Testis (tissue), 2 donors: ENCODE measurements at regions not wholly inside any gene's neighbourhood (a gene's known extent, or its start where the extent isn't known, plus 50 kb on each side); places are given as distances from the start of the nearest gene placed in this dataset.

Source experiments
- DNase-seq: peaks from one replicate; pipeline ENCODE4 v3.0.0-alpha.2; 2019
- H3K27ac ChIP-seq, 2 donors: fragments of 200-600 bp; sonication (generic); one replicate each; pipeline ENCODE4 v1.5.1; 2019
- H3K27me3 ChIP-seq: fragments of 200-600 bp; sonication (generic); one replicate; pipeline ENCODE4 v1.5.1; 2019
- H3K36me3 ChIP-seq: fragments of 200-600 bp; sonication (generic); one replicate; pipeline ENCODE4 v1.5.1; 2017; ENCODE audit warnings: low read depth; ENCODE audit errors: missing control alignments
- H3K4me1 ChIP-seq: fragments of 200-600 bp; sonication (generic); one replicate; pipeline ENCODE4 v1.5.1; 2019
- H3K4me3 ChIP-seq, 2 donors: fragments of 200-600 bp; sonication (generic); one replicate each; pipeline ENCODE4 v1.5.1; 2017 to 2019
- H3K9me3 ChIP-seq: fragments of 200-600 bp; sonication (generic); one replicate; pipeline ENCODE4 v1.5.1; 2017
- POLR2A ChIP-seq: fragments of 450-650 bp; IDR thresholded peaks from one replicate; pipeline ENCODE4 v1.6.1; 2017; ENCODE audit warnings: antibody characterized with exemption, mild to moderate bottlenecking, moderate library complexity
- WGBS, 2 donors: methylation state at CpG; one replicate each; pipeline ENCODE4 v1.1.5; 2018; 5-methylcytosine and 5-hydroxymethylcytosine counted together
- intact Hi-C: fragments of 100-400 bp; cut with DNase I; formaldehyde crosslinking; loops from one replicate; pipeline ENCODE4 v1.15.1; 2023; ENCODE audit warnings: low total_unique reads
- TF ChIP-seq, protein P1 (sequence below), 3 experiments: fragments of 450-650 bp in 2 of 3; fragments of 200-600 bp in 1 of 3; sonication (generic) in 1 of 3; IDR thresholded peaks; one replicate each; pipeline ENCODE4 v1.5.1; 2016 to 2019; ENCODE audit warnings: antibody characterized with exemption in 3 of 3, mild to moderate bottlenecking in 2 of 3, moderate library complexity in 1 of 3

DNA sequence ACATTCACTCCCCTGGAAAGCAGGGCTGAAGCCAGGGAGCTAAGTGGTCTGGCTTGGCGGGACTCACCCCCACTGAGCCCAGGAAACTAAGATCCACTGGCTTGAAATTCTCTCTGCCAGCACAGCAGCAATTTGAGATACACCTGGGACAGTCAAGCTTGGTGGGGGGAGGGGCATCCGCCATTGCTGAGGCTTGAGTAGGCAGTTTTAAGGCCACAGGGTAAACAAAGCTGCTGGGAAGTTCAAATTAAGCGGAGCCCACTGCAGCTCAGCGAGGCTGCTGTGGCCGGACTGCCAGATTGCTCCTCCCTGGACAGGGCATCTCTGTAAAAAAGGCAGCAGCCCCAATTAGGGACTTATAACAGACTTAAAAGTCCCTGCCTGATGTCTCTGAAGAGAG, 108.2 kb upstream of the FAM13C start:
- TF ChIP-seq, protein P1, sequence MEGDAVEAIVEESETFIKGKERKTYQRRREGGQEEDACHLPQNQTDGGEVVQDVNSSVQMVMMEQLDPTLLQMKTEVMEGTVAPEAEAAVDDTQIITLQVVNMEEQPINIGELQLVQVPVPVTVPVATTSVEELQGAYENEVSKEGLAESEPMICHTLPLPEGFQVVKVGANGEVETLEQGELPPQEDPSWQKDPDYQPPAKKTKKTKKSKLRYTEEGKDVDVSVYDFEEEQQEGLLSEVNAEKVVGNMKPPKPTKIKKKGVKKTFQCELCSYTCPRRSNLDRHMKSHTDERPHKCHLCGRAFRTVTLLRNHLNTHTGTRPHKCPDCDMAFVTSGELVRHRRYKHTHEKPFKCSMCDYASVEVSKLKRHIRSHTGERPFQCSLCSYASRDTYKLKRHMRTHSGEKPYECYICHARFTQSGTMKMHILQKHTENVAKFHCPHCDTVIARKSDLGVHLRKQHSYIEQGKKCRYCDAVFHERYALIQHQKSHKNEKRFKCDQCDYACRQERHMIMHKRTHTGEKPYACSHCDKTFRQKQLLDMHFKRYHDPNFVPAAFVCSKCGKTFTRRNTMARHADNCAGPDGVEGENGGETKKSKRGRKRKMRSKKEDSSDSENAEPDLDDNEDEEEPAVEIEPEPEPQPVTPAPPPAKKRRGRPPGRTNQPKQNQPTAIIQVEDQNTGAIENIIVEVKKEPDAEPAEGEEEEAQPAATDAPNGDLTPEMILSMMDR (IDR thresholded peaks at IDR 0.05): no peak
- TF ChIP-seq POLR2A: no peak
- Histone ChIP-seq H3K4me1 (no peaks in the 10 kb centered on the region), H3K27ac (no peak overlapping the region), H3K9me3 (no peaks in the 10 kb centered on the region), H3K4me3 (peak overlapping the region in 1 of 2 donors; percentile 31), H3K36me3 (no peaks in the 10 kb centered on the region), H3K27me3 (no peaks in the 10 kb centered on the region)
- no peak for DNase-seq
- 60 to 65% methylated on average over 3 to 5 of the region's 5 CpGs for WGBS, 2 donors
- intact Hi-C loops: no loop called here

DNA sequence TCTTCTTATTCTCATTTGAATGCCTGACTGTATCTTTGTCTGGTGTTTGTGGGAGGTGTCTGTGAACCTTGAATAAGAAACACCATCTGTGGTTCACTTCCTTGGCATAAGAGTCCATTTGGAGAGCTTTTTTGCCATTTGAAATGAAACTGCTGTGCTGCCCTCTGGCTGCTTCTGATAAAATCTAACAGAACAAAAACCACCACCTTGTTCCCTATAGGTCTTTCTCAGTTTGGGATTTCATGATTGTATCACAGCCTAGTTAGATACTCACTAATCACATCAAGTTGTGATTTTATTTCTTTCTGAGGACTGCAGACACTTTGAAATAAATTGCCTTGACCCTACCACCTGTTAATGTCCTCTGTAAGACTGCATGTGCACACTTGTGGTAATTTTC, 102.7 kb upstream of the FAM13C start:
- H3K4me1 ChIP-seq: no peaks in the 10 kb centered on the region
- intact Hi-C loops: no loop called here
- H3K4me3 ChIP-seq: no peak overlapping the region
- no peaks in the 10 kb centered on the region for H3K36me3 ChIP-seq
- peak; percentile 34 for DNase-seq
- TF ChIP-seq POLR2A: no peak
- TF ChIP-seq, protein P1 (IDR thresholded peaks at IDR 0.05): peak in 1 of 3 experiments; percentile 45
- no peaks in the 10 kb centered on the region for H3K9me3 ChIP-seq
- no peak overlapping the region for H3K27ac ChIP-seq
- H3K27me3 ChIP-seq: no peaks in the 10 kb centered on the region

DNA sequence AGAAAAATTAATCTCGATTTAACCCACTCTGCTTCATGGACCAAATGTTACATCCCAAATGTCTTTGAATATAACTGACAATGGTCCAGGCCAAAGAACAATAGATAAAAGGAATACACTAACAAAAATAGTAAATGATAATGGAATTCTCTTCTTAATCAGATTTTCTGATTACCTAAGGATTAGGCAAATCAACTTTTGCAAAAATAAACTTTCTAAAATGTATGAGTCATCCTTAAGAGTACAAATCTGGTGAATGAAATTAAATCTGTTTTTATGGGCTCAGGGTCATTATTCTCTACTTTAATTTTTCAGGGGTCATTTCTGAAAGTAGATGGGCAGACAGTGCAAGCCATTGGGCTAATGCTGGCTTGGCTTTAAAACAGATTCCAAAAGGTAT, 102.1 kb upstream of the FAM13C start:
- H3K27me3 ChIP-seq: no peaks in the 10 kb centered on the region
- DNase-seq: no peak
- intact Hi-C loops: no loop called here
- no peak for TF ChIP-seq POLR2A
- TF ChIP-seq, protein P1 (IDR thresholded peaks at IDR 0.05): no peak
- no peaks in the 10 kb centered on the region for H3K4me1 ChIP-seq
- H3K27ac ChIP-seq: no peak overlapping the region
- H3K9me3 ChIP-seq: no peaks in the 10 kb centered on the region
- no peaks in the 10 kb centered on the region for H3K36me3 ChIP-seq
- WGBS, 2 donors: 88 to 96% methylated on average over 1 of the region's 1 CpG
- no peak overlapping the region for H3K4me3 ChIP-seq

DNA sequence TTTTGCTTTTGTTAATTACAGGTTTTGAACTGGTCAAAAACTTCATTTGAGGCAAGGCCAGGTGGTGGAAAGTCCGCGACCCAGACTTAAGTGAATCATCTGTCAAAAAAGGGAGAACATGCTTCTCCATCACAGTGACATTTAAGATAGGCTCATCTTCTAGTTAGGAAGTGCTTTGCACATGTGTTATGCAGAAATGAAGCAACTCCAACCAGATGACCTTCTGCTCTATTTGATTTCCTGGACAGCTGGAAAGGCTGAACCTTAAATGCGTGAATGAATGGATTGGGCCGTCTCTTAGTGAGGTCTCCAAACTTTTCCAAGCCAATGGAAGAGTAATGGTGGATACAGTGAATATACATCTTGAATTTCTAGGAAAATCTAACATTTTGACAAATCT, 101.6 kb upstream of the FAM13C start:
- WGBS, 2 donors: 75 to 83% methylated on average over 4 of the region's 4 CpGs
- H3K4me1 ChIP-seq: no peaks in the 10 kb centered on the region
- TF ChIP-seq POLR2A: no peak
- TF ChIP-seq, protein P1 (IDR thresholded peaks at IDR 0.05): no peak
- H3K36me3 ChIP-seq: no peaks in the 10 kb centered on the region
- intact Hi-C loops: no loop called here
- H3K9me3 ChIP-seq: no peaks in the 10 kb centered on the region
- DNase-seq: no peak
- no peak overlapping the region for H3K27ac ChIP-seq
- H3K4me3 ChIP-seq: no peak overlapping the region
- no peaks in the 10 kb centered on the region for H3K27me3 ChIP-seq

DNA sequence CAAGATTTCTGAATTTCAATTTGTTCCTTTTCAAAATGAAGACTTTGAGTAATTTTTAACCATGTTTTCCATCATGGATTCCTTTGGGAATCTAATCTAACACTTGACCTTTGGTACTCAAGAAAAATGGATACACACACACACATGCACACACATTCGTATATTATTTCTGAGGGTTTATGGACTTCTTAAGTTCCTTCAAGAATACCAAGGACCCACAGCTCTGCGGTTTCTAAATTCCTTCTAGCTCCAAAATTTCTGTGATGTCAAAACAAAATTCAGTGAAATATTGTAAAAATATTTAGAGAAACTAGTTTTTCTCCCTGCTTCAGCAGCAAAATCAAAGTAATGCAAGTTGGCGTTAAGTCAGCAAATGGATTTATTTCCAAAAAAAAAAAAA, 98.3 kb upstream of the FAM13C start:
- TF ChIP-seq POLR2A: no peak
- TF ChIP-seq, protein P1 (IDR thresholded peaks at IDR 0.05): no peak
- 68 to 79% methylated on average over 3 of the region's 3 CpGs for WGBS, 2 donors
- Histone ChIP-seq H3K4me3 (no peak overlapping the region), H3K36me3 (no peaks in the 10 kb centered on the region), H3K9me3 (no peaks in the 10 kb centered on the region), H3K4me1 (no peaks in the 10 kb centered on the region), H3K27ac (no peak overlapping the region), H3K27me3 (no peaks in the 10 kb centered on the region)
- intact Hi-C loops: no loop called here
- no peak for DNase-seq
